ENCODE measurements at regions not wholly inside any gene's neighbourhood (a gene's known extent, or its start where the extent isn't known, plus 50 kb on each side); places are given as distances from the start of the nearest gene placed in this dataset.

GRCh38 chr9:107108342-107109130, 174.5 kb upstream of the RAD23B start:
- no peak overlapping the region for H3K27ac ChIP-seq (ENCODE audit: low read depth in 1 of 2, low read length in 1 of 2)
- H3K9me3 ChIP-seq (ENCODE audit: control insufficient read depth in 2 of 2, insufficient read depth in 1 of 2, low read length in 1 of 2) = no peaks in the 10 kb centered on the region
- DNase-seq (ENCODE audit: low read depth in 6 of 9, low spot score in 9 of 9) = no peak
- no peaks in the 10 kb centered on the region for H3K27me3 ChIP-seq (ENCODE audit: control insufficient read depth in 2 of 2, insufficient read depth in 1 of 2, low read length in 1 of 2)
- no peaks in the 10 kb centered on the region for H3K36me3 ChIP-seq (ENCODE audit: control insufficient read depth in 2 of 2, insufficient read depth in 2 of 2, low read length in 1 of 2)
- no peak overlapping the region for H3K4me3 ChIP-seq (ENCODE audit: low read length in 2 of 2)
- WGBS = 90% methylated on average over 7 of the region's 7 CpGs
- H3K4me1 ChIP-seq (ENCODE audit: control insufficient read depth in 2 of 2, insufficient read depth in 2 of 2, low read length in 2 of 2) = no peaks in the 10 kb centered on the region

GRCh38 chr9:107109324-107109723, 173.8 kb upstream of the RAD23B start:
- 98% methylated on average over 2 of the region's 2 CpGs for WGBS

GRCh38 chr9:107110153-107110552, 172.9 kb upstream of the RAD23B start:
- no peaks in the 10 kb centered on the region for H3K36me3 ChIP-seq (ENCODE audit: control insufficient read depth in 2 of 2, insufficient read depth in 2 of 2, low read length in 1 of 2)
- no peak for DNase-seq (ENCODE audit: low read depth in 6 of 9, low spot score in 9 of 9)
- WGBS = 71% methylated on average over 2 of the region's 2 CpGs
- no peaks in the 10 kb centered on the region for H3K9me3 ChIP-seq (ENCODE audit: control insufficient read depth in 2 of 2, insufficient read depth in 1 of 2, low read length in 1 of 2)
- no peak overlapping the region for H3K4me3 ChIP-seq (ENCODE audit: low read length in 2 of 2)
- H3K4me1 ChIP-seq (ENCODE audit: control insufficient read depth in 2 of 2, insufficient read depth in 2 of 2, low read length in 2 of 2) = no peaks in the 10 kb centered on the region
- no peaks in the 10 kb centered on the region for H3K27me3 ChIP-seq (ENCODE audit: control insufficient read depth in 2 of 2, insufficient read depth in 1 of 2, low read length in 1 of 2)
- no peak overlapping the region for H3K27ac ChIP-seq (ENCODE audit: low read depth in 1 of 2, low read length in 1 of 2)

More at GRCh38 chr9:107109324-107109723, 173.8 kb upstream of the RAD23B start:
- no peak overlapping the region for H3K27ac ChIP-seq (ENCODE audit: low read depth in 1 of 2, low read length in 1 of 2)
- no peaks in the 10 kb centered on the region for H3K9me3 ChIP-seq (ENCODE audit: control insufficient read depth in 2 of 2, insufficient read depth in 1 of 2, low read length in 1 of 2)
- DNase-seq (ENCODE audit: low read depth in 6 of 9, low spot score in 9 of 9) = no peak
- H3K36me3 ChIP-seq (ENCODE audit: control insufficient read depth in 2 of 2, insufficient read depth in 2 of 2, low read length in 1 of 2) = no peaks in the 10 kb centered on the region
- H3K4me1 ChIP-seq (ENCODE audit: control insufficient read depth in 2 of 2, insufficient read depth in 2 of 2, low read length in 2 of 2) = no peaks in the 10 kb centered on the region
- H3K27me3 ChIP-seq (ENCODE audit: control insufficient read depth in 2 of 2, insufficient read depth in 1 of 2, low read length in 1 of 2) = no peaks in the 10 kb centered on the region
- H3K4me3 ChIP-seq (ENCODE audit: low read length in 2 of 2) = no peak overlapping the region

- Histone ChIP-seq H3K27ac (ENCODE audit: low read depth in 1 of 2, low read length in 1 of 2) (no peak overlapping the region), H3K27me3 (ENCODE audit: control insufficient read depth in 2 of 2, insufficient read depth in 1 of 2, low read length in 1 of 2) (no peaks in the 10 kb centered on the region), H3K4me1 (ENCODE audit: control insufficient read depth in 2 of 2, insufficient read depth in 2 of 2, low read length in 2 of 2) (no peaks in the 10 kb centered on the region), H3K9me3 (ENCODE audit: control insufficient read depth in 2 of 2, insufficient read depth in 1 of 2, low read length in 1 of 2) (no peaks in the 10 kb centered on the region), H3K4me3 (ENCODE audit: low read length in 2 of 2) (no peak overlapping the region), H3K36me3 (ENCODE audit: control insufficient read depth in 2 of 2, insufficient read depth in 2 of 2, low read length in 1 of 2) (no peaks in the 10 kb centered on the region)
- WGBS = 55% methylated on average over 1 of the region's 1 CpG
- no peak for DNase-seq (ENCODE audit: low read depth in 6 of 9, low spot score in 9 of 9)
These were observed 170.3 kb upstream of the RAD23B start for GRCh38 chr9:107112707-107113243.

- no peaks in the 10 kb centered on the region for H3K36me3 ChIP-seq (ENCODE audit: control insufficient read depth in 2 of 2, insufficient read depth in 2 of 2, low read length in 1 of 2)
- H3K27ac ChIP-seq (ENCODE audit: low read depth in 1 of 2, low read length in 1 of 2) = no peak overlapping the region
- H3K4me1 ChIP-seq (ENCODE audit: control insufficient read depth in 2 of 2, insufficient read depth in 2 of 2, low read length in 2 of 2) = no peaks in the 10 kb centered on the region
- H3K9me3 ChIP-seq (ENCODE audit: control insufficient read depth in 2 of 2, insufficient read depth in 1 of 2, low read length in 1 of 2) = no peaks in the 10 kb centered on the region
- WGBS = 93% methylated on average over 6 of the region's 6 CpGs
- no peak overlapping the region for H3K4me3 ChIP-seq (ENCODE audit: low read length in 2 of 2)
- no peaks in the 10 kb centered on the region for H3K27me3 ChIP-seq (ENCODE audit: control insufficient read depth in 2 of 2, insufficient read depth in 1 of 2, low read length in 1 of 2)
- DNase-seq (ENCODE audit: low read depth in 6 of 9, low spot score in 9 of 9) = no peak
These were observed 164.0 kb upstream of the RAD23B start for GRCh38 chr9:107118863-107119624.

GRCh38 chr9:107119735-107120134, 163.3 kb upstream of the RAD23B start:
- Histone ChIP-seq H3K9me3 (ENCODE audit: control insufficient read depth in 2 of 2, insufficient read depth in 1 of 2, low read length in 1 of 2) (no peaks in the 10 kb centered on the region), H3K4me3 (ENCODE audit: low read length in 2 of 2) (no peak overlapping the region), H3K27ac (ENCODE audit: low read depth in 1 of 2, low read length in 1 of 2) (no peak overlapping the region), H3K36me3 (ENCODE audit: control insufficient read depth in 2 of 2, insufficient read depth in 2 of 2, low read length in 1 of 2) (no peaks in the 10 kb centered on the region), H3K4me1 (ENCODE audit: control insufficient read depth in 2 of 2, insufficient read depth in 2 of 2, low read length in 2 of 2) (no peaks in the 10 kb centered on the region), H3K27me3 (ENCODE audit: control insufficient read depth in 2 of 2, insufficient read depth in 1 of 2, low read length in 1 of 2) (no peaks in the 10 kb centered on the region)
- no peak for DNase-seq (ENCODE audit: low read depth in 6 of 9, low spot score in 9 of 9)
- WGBS = 93% methylated on average over 7 of the region's 7 CpGs

- Histone ChIP-seq H3K27ac (ENCODE audit: low read depth in 1 of 2, low read length in 1 of 2) (no peak overlapping the region), H3K27me3 (ENCODE audit: control insufficient read depth in 2 of 2, insufficient read depth in 1 of 2, low read length in 1 of 2) (no peaks in the 10 kb centered on the region), H3K4me3 (ENCODE audit: low read length in 2 of 2) (no peak overlapping the region), H3K36me3 (ENCODE audit: control insufficient read depth in 2 of 2, insufficient read depth in 2 of 2, low read length in 1 of 2) (no peaks in the 10 kb centered on the region), H3K9me3 (ENCODE audit: control insufficient read depth in 2 of 2, insufficient read depth in 1 of 2, low read length in 1 of 2) (no peaks in the 10 kb centered on the region), H3K4me1 (ENCODE audit: control insufficient read depth in 2 of 2, insufficient read depth in 2 of 2, low read length in 2 of 2) (no peaks in the 10 kb centered on the region)
- no peak for DNase-seq (ENCODE audit: low read depth in 6 of 9, low spot score in 9 of 9)
These were observed 159.7 kb upstream of the RAD23B start for GRCh38 chr9:107123389-107123788.

GRCh38 chr9:107127608-107128007, 155.5 kb upstream of the RAD23B start:
- 84% methylated on average over 5 of the region's 5 CpGs for WGBS
- no peak for DNase-seq (ENCODE audit: low read depth in 6 of 9, low spot score in 9 of 9)
- H3K36me3 ChIP-seq (ENCODE audit: control insufficient read depth in 2 of 2, insufficient read depth in 2 of 2, low read length in 1 of 2) = no peaks in the 10 kb centered on the region
- H3K4me1 ChIP-seq (ENCODE audit: control insufficient read depth in 2 of 2, insufficient read depth in 2 of 2, low read length in 2 of 2) = no peaks in the 10 kb centered on the region
- H3K9me3 ChIP-seq (ENCODE audit: control insufficient read depth in 2 of 2, insufficient read depth in 1 of 2, low read length in 1 of 2) = no peaks in the 10 kb centered on the region
- H3K4me3 ChIP-seq (ENCODE audit: low read length in 2 of 2) = no peak overlapping the region
- H3K27ac ChIP-seq (ENCODE audit: low read depth in 1 of 2, low read length in 1 of 2) = no peak overlapping the region
- H3K27me3 ChIP-seq (ENCODE audit: control insufficient read depth in 2 of 2, insufficient read depth in 1 of 2, low read length in 1 of 2) = no peaks in the 10 kb centered on the region

- no peaks in the 10 kb centered on the region for H3K27me3 ChIP-seq (ENCODE audit: control insufficient read depth in 2 of 2, insufficient read depth in 1 of 2, low read length in 1 of 2)
- H3K36me3 ChIP-seq (ENCODE audit: control insufficient read depth in 2 of 2, insufficient read depth in 2 of 2, low read length in 1 of 2) = no peaks in the 10 kb centered on the region
- H3K9me3 ChIP-seq (ENCODE audit: control insufficient read depth in 2 of 2, insufficient read depth in 1 of 2, low read length in 1 of 2) = no peaks in the 10 kb centered on the region
- WGBS = 91% methylated on average over 5 of the region's 5 CpGs
- H3K4me3 ChIP-seq (ENCODE audit: low read length in 2 of 2) = no peak overlapping the region
- no peak overlapping the region for H3K27ac ChIP-seq (ENCODE audit: low read depth in 1 of 2, low read length in 1 of 2)
- no peaks in the 10 kb centered on the region for H3K4me1 ChIP-seq (ENCODE audit: control insufficient read depth in 2 of 2, insufficient read depth in 2 of 2, low read length in 2 of 2)
- DNase-seq (ENCODE audit: low read depth in 6 of 9, low spot score in 9 of 9) = no peak
These were observed 151.8 kb upstream of the RAD23B start for GRCh38 chr9:107131108-107131799.
